Left ventricle myocardium inferior (tissue), 1 donor: ENCODE measurements at regions not wholly inside any gene's neighbourhood (a gene's known extent, or its start where the extent isn't known, plus 50 kb on each side); places are given as distances from the start of the nearest gene placed in this dataset.
"Not testable (repeated sequence)": the region's sequence is repeated elsewhere in the genome, so short reads cannot be mapped to it uniquely, and the experiment has no call there.

ENCODE experiments used
- DNase-seq: peaks from one replicate; pipeline ENCODE4 v3.0.0-alpha.2; 2020
- H3K27ac ChIP-seq: fragments of 200-600 bp; replicated peaks from 2 replicates; pipeline ENCODE4 v1.8.0; 2021
- H3K27me3 ChIP-seq: fragments of 200-600 bp; 2 replicates; pipeline ENCODE4 v1.8.0; 2021; ENCODE audit warnings: low read depth
- H3K36me3 ChIP-seq: fragments of 200-600 bp; 2 replicates; pipeline ENCODE4 v1.8.0; 2021
- H3K4me1 ChIP-seq: fragments of 200-600 bp; 2 replicates; pipeline ENCODE4 v1.8.0; 2021
- H3K4me3 ChIP-seq: fragments of 200-600 bp; 2 replicates; pipeline ENCODE4 v1.8.0; 2021; ENCODE audit warnings: mild to moderate bottlenecking, moderate library complexity
- H3K9me3 ChIP-seq: fragments of 200-600 bp; replicated peaks from 2 replicates; pipeline ENCODE4 v1.8.0; 2021
- CTCF ChIP-seq: fragments of 200-600 bp; IDR thresholded peaks from 2 replicates; pipeline ENCODE4 v1.8.0; 2021; ENCODE audit warnings: antibody characterized with exemption, mild to moderate bottlenecking, borderline replicate concordance
- intact Hi-C: fragments of 100-400 bp; cut with micrococcal nuclease; formaldehyde crosslinking; loops from one replicate; pipeline ENCODE4 v1.11.0; 2022
- donor health status: DM: no; HTN: yes; CAD: no; lungs with severe emphysema.

DNA sequence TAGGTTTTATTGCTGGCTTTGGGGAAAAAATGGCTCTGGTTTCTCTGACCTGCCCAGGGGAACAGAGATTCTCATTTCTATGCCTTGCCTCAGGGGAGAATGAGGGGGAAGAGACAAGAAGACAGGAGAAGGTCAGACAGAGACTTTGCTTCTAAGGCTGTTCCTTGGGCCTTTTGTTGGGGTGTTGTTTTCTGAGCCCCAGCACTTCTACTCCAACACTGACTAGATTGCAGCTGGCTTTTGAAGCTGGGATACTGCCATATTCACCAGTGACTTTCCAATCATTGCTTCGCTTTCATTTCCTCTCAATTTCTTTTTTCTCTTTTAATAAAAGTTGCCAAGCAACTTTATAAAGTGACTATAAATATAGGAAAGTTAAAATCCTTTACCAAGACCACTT lies 143.2 kb upstream of the ARHGEF26 start:
- Histone ChIP-seq H3K4me1 (peaks cover 18% of the 10 kb centered on the region), H3K27me3 (no peaks in the 10 kb centered on the region), H3K9me3 (peaks cover 7% of the 10 kb centered on the region), H3K4me3 (no peak overlapping the region), H3K27ac (no peak overlapping the region), H3K36me3 (no peaks in the 10 kb centered on the region)
- no peak for DNase-seq
- TF ChIP-seq CTCF = no peak
- intact Hi-C loops = no loop called here

DNA sequence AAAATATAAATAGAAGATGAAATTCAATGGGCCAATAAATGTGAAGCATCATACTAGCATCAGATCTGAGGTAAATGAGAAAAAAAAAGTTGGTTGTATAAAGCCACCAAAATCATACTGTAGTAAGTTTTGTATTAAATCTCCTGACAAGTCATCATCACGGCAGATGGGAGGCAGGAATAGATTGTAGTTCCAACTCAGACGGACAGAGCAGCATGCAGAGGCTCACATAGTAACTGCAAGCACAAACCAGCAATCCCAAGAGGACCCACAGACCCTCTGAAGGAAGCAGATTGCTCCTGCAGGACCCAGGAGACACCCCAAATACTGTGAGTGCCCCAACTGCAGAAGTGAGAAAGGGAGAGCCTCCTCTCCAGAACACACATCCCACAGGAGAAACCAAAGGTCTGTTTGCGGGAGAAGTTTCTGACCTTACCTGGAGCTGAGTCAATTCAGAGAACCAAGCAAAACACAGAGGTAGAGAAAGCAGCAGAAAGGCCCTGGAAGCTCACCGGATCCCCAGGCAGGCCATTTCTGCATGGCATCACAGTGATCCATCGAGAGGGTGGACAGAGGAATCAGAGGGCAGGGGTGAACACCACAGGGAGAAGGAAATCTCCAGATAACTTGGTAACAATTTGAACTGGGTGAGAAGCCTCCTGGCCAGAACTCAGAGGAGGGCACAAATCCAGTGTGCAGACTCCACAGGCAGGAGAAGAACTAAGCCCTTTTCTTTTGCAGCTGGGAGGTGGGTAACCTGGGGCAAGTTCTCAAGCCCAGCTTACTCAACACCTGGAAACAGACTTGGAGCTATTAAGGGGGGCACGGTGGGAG lies 141.6 kb upstream of the ARHGEF26 start:
- DNase-seq = no peak
- H3K4me3 ChIP-seq = no peak overlapping the region
- intact Hi-C loops = no loop called here
- H3K27ac ChIP-seq = no peak overlapping the region
- peaks cover 13% of the 10 kb centered on the region for H3K4me1 ChIP-seq
- H3K36me3 ChIP-seq = no peaks in the 10 kb centered on the region
- peaks cover 20% of the 10 kb centered on the region for H3K9me3 ChIP-seq
- TF ChIP-seq CTCF = no peak
- H3K27me3 ChIP-seq = no peaks in the 10 kb centered on the region

- TF ChIP-seq CTCF = no peak
- no peaks in the 10 kb centered on the region for H3K27me3 ChIP-seq
- no peak for DNase-seq
- peaks cover 21% of the 10 kb centered on the region for H3K9me3 ChIP-seq
- H3K4me1 ChIP-seq = peaks cover 13% of the 10 kb centered on the region
- intact Hi-C loops = no loop called here
- no peaks in the 10 kb centered on the region for H3K36me3 ChIP-seq
- no peak overlapping the region for H3K27ac ChIP-seq
- no peak overlapping the region for H3K4me3 ChIP-seq
These were observed 141.0 kb upstream of the ARHGEF26 start for GRCh38 chr3:153980252-153980590.

DNA sequence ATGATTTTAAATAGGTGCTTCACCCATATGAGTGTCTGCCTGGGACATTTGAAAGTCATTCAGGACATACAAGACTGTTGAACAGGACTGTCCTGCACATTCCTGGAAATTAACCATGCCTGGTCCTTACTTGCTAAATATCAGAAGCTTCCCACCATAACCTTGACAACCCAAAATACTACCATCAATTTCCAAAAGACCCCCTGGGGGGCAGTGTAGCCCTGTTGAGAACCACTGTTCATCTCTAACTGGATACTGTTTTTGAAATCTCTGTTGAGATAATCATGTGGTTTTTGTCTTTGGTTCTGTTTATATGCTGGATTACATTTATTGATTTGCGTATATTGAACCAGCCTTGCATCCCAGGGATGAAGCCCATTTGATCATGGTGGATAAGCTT lies 123.8 kb upstream of the ARHGEF26 start:
- TF ChIP-seq CTCF = peak; percentile 17
- H3K4me3 ChIP-seq, DNase-seq, H3K36me3 ChIP-seq, intact Hi-C loops, H3K9me3 ChIP-seq, H3K27ac ChIP-seq, H3K4me1 ChIP-seq, H3K27me3 ChIP-seq: not testable (repeated sequence)

- Histone ChIP-seq H3K9me3 (no peaks in the 10 kb centered on the region), H3K36me3 (no peaks in the 10 kb centered on the region), H3K27me3 (no peaks in the 10 kb centered on the region), H3K4me3 (no peak overlapping the region), H3K4me1 (no peaks in the 10 kb centered on the region), H3K27ac (no peak overlapping the region)
- no peak for TF ChIP-seq CTCF
- intact Hi-C loops = no loop called here
- DNase-seq = no peak
These were observed 117.5 kb upstream of the ARHGEF26 start for GRCh38 chr3:154003649-154004048.
